Heart left ventricle (tissue), 16 donors: ENCODE measurements at regions not wholly inside any gene's neighbourhood (a gene's known extent, or its start where the extent isn't known, plus 50 kb on each side); places are given as distances from the start of the nearest gene placed in this dataset.

Source experiments
- ATAC-seq, 4 donors: fragments of 200-7000 bp; cut with Tn5 transposase; one replicate each; pipeline ENCODE4 v1.9.1; 2020 to 2022; ENCODE audit warnings: moderate library complexity in 4 of 4, mild to moderate bottlenecking in 3 of 4, moderate number of reproducible peaks in 1 of 4
- DNase-seq, 5 donors: peaks; one replicate each; pipeline ENCODE4 v3.0.0-alpha.2; 2020
- H3K27ac ChIP-seq, 12 donors: fragments of 200-600 bp; sonication (generic) in 4 of 12; one replicate each; pipeline versions ENCODE4 v1.5.0 to v1.8.0; 2016 to 2022; ENCODE audit warnings: mild to moderate bottlenecking in 2 of 12
- H3K27me3 ChIP-seq, 9 donors: fragments of 200-600 bp; sonication (generic) in 2 of 9; one replicate each; pipeline versions ENCODE4 v1.5.1 to v1.8.0; 2016 to 2022; ENCODE audit warnings: mild to moderate bottlenecking in 3 of 9
- H3K36me3 ChIP-seq, 9 donors: fragments of 200-600 bp; sonication (generic) in 2 of 9; one replicate each; pipeline versions ENCODE4 v1.5.0 to v1.8.0; 2018 to 2022; ENCODE audit warnings: mild to moderate bottlenecking in 2 of 9
- H3K4me1 ChIP-seq, 12 donors: fragments of 200-600 bp; sonication (generic) in 4 of 12; one replicate each; pipeline versions ENCODE4 v1.5.0 to v1.8.0; 2016 to 2022; ENCODE audit warnings: mild to moderate bottlenecking in 3 of 12
- H3K4me3 ChIP-seq, 12 donors: fragments of 200-600 bp; sonication (generic) in 4 of 12; one replicate each; pipeline versions ENCODE4 v1.5.0 to v1.8.0; 2017 to 2022; ENCODE audit warnings: mild to moderate bottlenecking in 9 of 12, moderate library complexity in 4 of 12
- H3K9me3 ChIP-seq, 12 donors: fragments of 200-600 bp; sonication (generic) in 4 of 12; one replicate each; pipeline versions ENCODE4 v1.5.0 to v1.8.0; 2016 to 2022; ENCODE audit warnings: mild to moderate bottlenecking in 1 of 12
- CTCF ChIP-seq, 12 donors: fragments of 200-600 bp; sonication (generic) in 4 of 12; IDR thresholded peaks; one replicate each; pipeline versions ENCODE4 v1.5.0 to v1.8.0; 2018 to 2022; ENCODE audit warnings: antibody characterized with exemption in 12 of 12, mild to moderate bottlenecking in 5 of 12
- POLR2A ChIP-seq, 2 donors: fragments of 450-650 bp; IDR thresholded peaks; one replicate each; pipeline ENCODE4 v1.6.1; 2017; ENCODE audit warnings: antibody characterized with exemption in 2 of 2, mild to moderate bottlenecking in 2 of 2, moderate library complexity in 2 of 2
- WGBS, 4 donors: extraction: QIAGEN DNeasy Blood & Tissue Kit in 2 of 4; methylation state at CpG; one replicate each; pipeline versions ENCODE4 v1.1.5 to v1.1.7; 2013 to 2018; 5-methylcytosine and 5-hydroxymethylcytosine counted together
- intact Hi-C, 10 donors: fragments of 100-400 bp; cut with DNase I; formaldehyde crosslinking; loops; one replicate each; pipeline versions ENCODE4 v1.11.1 to v1.14.2; 2022
- donor health status: ischemic (EF 13 %, LVEDD 7.1; RV severe dilation, severe dysfunction).
- donor health status: healthy with polysubstance abuse.
- donor health status: DM: no; HTN: yes; CAD: no.
- donor health status: DM: no; HTN: no; CAD: no.
- donor health status: ischemic (EF 25% LVEDD 6.9; RV normal size, moderate dysfunction).
- donor health status: ischemic (EF 25% LVEDD 5.7; RV mildly dilated, moderate dysfunction).
- donor health status: healthy.
- donor health status: DM: yes; HTN: yes; CAD: no.
- donor health status: ischemic (EF 35%, LVEDD 5.7; RV mildly dilated, moderate dysfunction).
- donor health status: nonischemic (EF 11% LVEDD 7.7; RV severe dilation, severe dysfunction).
- donor health status: DM: yes; HTN: yes; CAD: no.
- donor health status: PGD.
- donor health status: ischemic (EF 29% LVEDD 5.4; RV normal size, mild dysfunction).
- donor health status: nonischemic (EF 23%, LVEDD 6.1; RV moderate dilation, normal function).

GRCh38 chr6:104653781-104654180, 205.9 kb downstream of the HACE1 start:
- no peak overlapping the region for H3K4me3 ChIP-seq
- ATAC-seq = no peak
- no peak for DNase-seq
- H3K9me3 ChIP-seq = peaks cover 0 to 7% (median 0%) of the 10 kb centered on the region in 12 donors
- intact Hi-C loops = no loop called here
- WGBS, 4 donors = 59 to 70% (median 67%) methylated on average over 3 of the region's 3 CpGs
- no peak overlapping the region for H3K27ac ChIP-seq
- H3K36me3 ChIP-seq = no peaks in the 10 kb centered on the region
- TF ChIP-seq CTCF (IDR thresholded peaks at IDR 0.05) (no peak), POLR2A (IDR thresholded peaks at IDR 0.05) (no peak)
- H3K27me3 ChIP-seq = no peaks in the 10 kb centered on the region
- no peaks in the 10 kb centered on the region for H3K4me1 ChIP-seq

GRCh38 chr6:104648347-104648746, 211.4 kb downstream of the HACE1 start:
- H3K36me3 ChIP-seq = no peaks in the 10 kb centered on the region
- H3K9me3 ChIP-seq = no peaks in the 10 kb centered on the region
- no peak overlapping the region for H3K27ac ChIP-seq
- intact Hi-C loops = no loop called here
- TF ChIP-seq POLR2A (IDR thresholded peaks at IDR 0.05) (no peak), CTCF (IDR thresholded peaks at IDR 0.05) (no peak)
- no peaks in the 10 kb centered on the region for H3K27me3 ChIP-seq
- H3K4me1 ChIP-seq = peaks cover 0 to 6% (median 0%) of the 10 kb centered on the region in 12 donors
- 95 to 98% (median 98%) methylated on average over 1 of the region's 1 CpG for WGBS, 4 donors
- ATAC-seq (no peak), DNase-seq (no peak)
- no peak overlapping the region for H3K4me3 ChIP-seq

GRCh38 chr6:104644848-104645247, 214.9 kb downstream of the HACE1 start:
- TF ChIP-seq POLR2A (IDR thresholded peaks at IDR 0.05) = no peak
- no peak for TF ChIP-seq CTCF (IDR thresholded peaks at IDR 0.05)
- H3K27ac ChIP-seq = peak overlapping the region in 6 of 12 donors; percentile 0 to 55 (median 23)
- 58 to 79% (median 69%) methylated on average over 1 of the region's 1 CpG for WGBS, 4 donors

GRCh38 chr6:104642871-104643270, 216.8 kb downstream of the HACE1 start:
- DNase-seq = no peak
- Histone ChIP-seq H3K27ac (peak overlapping the region in 1 of 12 donors; percentile 5), H3K27me3 (no peaks in the 10 kb centered on the region), H3K36me3 (no peaks in the 10 kb centered on the region), H3K4me1 (peaks cover 0 to 29% (median 12%) of the 10 kb centered on the region in 12 donors), H3K9me3 (no peaks in the 10 kb centered on the region), H3K4me3 (no peak overlapping the region)
- ATAC-seq = no peak
- 57 to 72% (median 61%) methylated on average over 2 of the region's 2 CpGs for WGBS, 4 donors
- no peak for TF ChIP-seq POLR2A (IDR thresholded peaks at IDR 0.05)
- TF ChIP-seq CTCF (IDR thresholded peaks at IDR 0.05) = no peak
- intact Hi-C loops = no loop called here

More at GRCh38 chr6:104644848-104645247, 214.9 kb downstream of the HACE1 start:
- Histone ChIP-seq H3K4me3 (no peak overlapping the region), H3K27me3 (no peaks in the 10 kb centered on the region), H3K9me3 (no peaks in the 10 kb centered on the region), H3K36me3 (no peaks in the 10 kb centered on the region), H3K4me1 (peaks cover 0 to 12% (median 4%) of the 10 kb centered on the region in 12 donors)
- intact Hi-C loops = no loop called here
- no peak for ATAC-seq
- no peak for DNase-seq
